Prostate gland (tissue), 2 donors: ENCODE measurements at regions not wholly inside any gene's neighbourhood (a gene's known extent, or its start where the extent isn't known, plus 50 kb on each side); places are given as distances from the start of the nearest gene placed in this dataset.

Experiments used
- POLR2A ChIP-seq: fragments of 450-650 bp; IDR thresholded peaks from one replicate; pipeline ENCODE4 v1.6.1; 2016; ENCODE audit warnings: antibody characterized with exemption, mild to moderate bottlenecking
- POLR2AphosphoS5 ChIP-seq: sonication (generic); formaldehyde crosslinking; IDR thresholded peaks from one replicate; pipeline ENCODE4 v1.6.1; 2017; ENCODE audit warnings: antibody characterized with exemption
- TF ChIP-seq, protein P1 (sequence below), 4 experiments: fragments of 200-600 bp in 2 of 4; fragments of 450-650 bp in 2 of 4; sonication (generic) in 2 of 4; IDR thresholded peaks; 1 replicate in 3 of 4; 2 replicates in 1 of 4; pipeline ENCODE4 v1.5.1; 2016 to 2019; ENCODE audit warnings: antibody characterized with exemption in 4 of 4, mild to moderate bottlenecking in 2 of 4, moderate library complexity in 2 of 4

DNA sequence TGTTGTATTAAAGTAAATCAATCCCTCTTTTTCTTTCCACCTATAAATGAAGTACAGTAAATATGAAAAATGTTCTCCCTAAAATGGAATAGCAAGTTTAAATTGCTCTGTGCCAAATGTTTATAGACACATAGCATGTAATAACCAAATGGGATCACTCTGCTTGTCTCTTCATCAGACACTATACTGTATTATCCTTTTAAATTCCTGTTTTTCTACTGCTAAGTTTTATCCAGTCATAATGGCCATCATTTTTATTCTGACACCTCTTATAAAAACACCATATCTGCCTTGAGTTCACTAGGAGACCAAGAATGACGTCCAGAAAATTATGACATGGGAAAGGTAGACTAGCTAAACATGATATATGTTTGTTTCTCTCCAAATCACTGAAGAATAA, 252.8 kb downstream of the CAAP1 start:
- no peak for TF ChIP-seq POLR2AphosphoS5
- TF ChIP-seq, protein P1, sequence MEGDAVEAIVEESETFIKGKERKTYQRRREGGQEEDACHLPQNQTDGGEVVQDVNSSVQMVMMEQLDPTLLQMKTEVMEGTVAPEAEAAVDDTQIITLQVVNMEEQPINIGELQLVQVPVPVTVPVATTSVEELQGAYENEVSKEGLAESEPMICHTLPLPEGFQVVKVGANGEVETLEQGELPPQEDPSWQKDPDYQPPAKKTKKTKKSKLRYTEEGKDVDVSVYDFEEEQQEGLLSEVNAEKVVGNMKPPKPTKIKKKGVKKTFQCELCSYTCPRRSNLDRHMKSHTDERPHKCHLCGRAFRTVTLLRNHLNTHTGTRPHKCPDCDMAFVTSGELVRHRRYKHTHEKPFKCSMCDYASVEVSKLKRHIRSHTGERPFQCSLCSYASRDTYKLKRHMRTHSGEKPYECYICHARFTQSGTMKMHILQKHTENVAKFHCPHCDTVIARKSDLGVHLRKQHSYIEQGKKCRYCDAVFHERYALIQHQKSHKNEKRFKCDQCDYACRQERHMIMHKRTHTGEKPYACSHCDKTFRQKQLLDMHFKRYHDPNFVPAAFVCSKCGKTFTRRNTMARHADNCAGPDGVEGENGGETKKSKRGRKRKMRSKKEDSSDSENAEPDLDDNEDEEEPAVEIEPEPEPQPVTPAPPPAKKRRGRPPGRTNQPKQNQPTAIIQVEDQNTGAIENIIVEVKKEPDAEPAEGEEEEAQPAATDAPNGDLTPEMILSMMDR (IDR thresholded peaks at IDR 0.05) = no peak
- no peak for TF ChIP-seq POLR2A
